ENCODE measurements at regions not wholly inside any gene's neighbourhood (a gene's known extent, or its start where the extent isn't known, plus 50 kb on each side); places are given as distances from the start of the nearest gene placed in this dataset.

GRCh38 chr2:240196716-240197461 is 56.4 kb upstream of the OTOS start:
- TF ChIP-seq POLR2A (IDR thresholded peaks at IDR 0.05) (no peak), CTCF (IDR thresholded peaks at IDR 0.05) (no peak)
